Adrenal gland (tissue), 5 donors: ENCODE measurements at regions not wholly inside any gene's neighbourhood (a gene's known extent, or its start where the extent isn't known, plus 50 kb on each side); places are given as distances from the start of the nearest gene placed in this dataset.

Experiments
- CTCF ChIP-seq, 6 experiments: fragments of 450-650 bp in 4 of 6; fragments of 200-600 bp in 2 of 6; sonication (generic) in 1 of 6; IDR thresholded peaks; 1 replicate in 5 of 6; 2 replicates in 1 of 6; pipeline versions ENCODE4 v1.5.1 to v1.8.0; 2016 to 2021; ENCODE audit warnings: antibody characterized with exemption in 6 of 6, mild to moderate bottlenecking in 2 of 6, moderate library complexity in 1 of 6
- POLR2A ChIP-seq, 2 donors: fragments of 450-650 bp; IDR thresholded peaks; one replicate each; pipeline ENCODE4 v1.6.1; 2017; ENCODE audit warnings: antibody characterized with exemption in 2 of 2, mild to moderate bottlenecking in 2 of 2, moderate library complexity in 1 of 2
- donor health status: DM: no; HTN: no; CAD: no.

- no peak for TF ChIP-seq CTCF (IDR thresholded peaks at IDR 0.05)
- no peak for TF ChIP-seq POLR2A (IDR thresholded peaks at IDR 0.05)
Observed at GRCh38 chr6:6812427-6812826, 223.9 kb downstream of the LY86 start.
